Glutamatergic neuron (in vitro differentiated cells): ENCODE measurements at regions not wholly inside any gene's neighbourhood (a gene's known extent, or its start where the extent isn't known, plus 50 kb on each side); places are given as distances from the start of the nearest gene placed in this dataset.
"Not testable (repeated sequence)": the region's sequence is repeated elsewhere in the genome, so short reads cannot be mapped to it uniquely, and the experiment has no call there.

Experiments used
- DNase-seq: peaks from one replicate; pipeline ENCODE4 v3.0.0; 2022
- H3K27ac Mint-ChIP-seq: one replicate; pipeline ENCODE4 v1.8.0; 2020; ENCODE audit warnings: mild to moderate bottlenecking, mixed read lengths, inconsistent platforms; ENCODE audit not compliant: unreplicated experiment
- H3K27me3 Mint-ChIP-seq: one replicate; pipeline ENCODE4 v1.8.0; 2020; ENCODE audit warnings: mild to moderate bottlenecking, moderate library complexity, mixed read lengths, inconsistent platforms; ENCODE audit not compliant: unreplicated experiment
- H3K36me3 Mint-ChIP-seq: one replicate; pipeline ENCODE4 v1.8.0; 2020; ENCODE audit warnings: mild to moderate bottlenecking, mixed read lengths, inconsistent platforms; ENCODE audit not compliant: unreplicated experiment
- H3K4me1 Mint-ChIP-seq: one replicate; pipeline ENCODE4 v1.8.0; 2020; ENCODE audit warnings: mild to moderate bottlenecking, low read depth, mixed read lengths, inconsistent platforms; ENCODE audit not compliant: unreplicated experiment
- H3K4me3 Mint-ChIP-seq: one replicate; pipeline ENCODE4 v1.8.0; 2020; ENCODE audit warnings: mild to moderate bottlenecking, mixed read lengths, inconsistent platforms; ENCODE audit not compliant: unreplicated experiment
- H3K9me3 Mint-ChIP-seq: one replicate; pipeline ENCODE4 v1.8.0; 2020; ENCODE audit warnings: mild to moderate bottlenecking, moderate library complexity, mixed read lengths, inconsistent platforms; ENCODE audit not compliant: unreplicated experiment
- CTCF ChIP-seq: fragments of 200-600 bp; sonication (generic); IDR thresholded peaks from one replicate; pipeline ENCODE4 v1.5.0; 2021; ENCODE audit not compliant: partially characterized antibody, unreplicated experiment

- no peaks in the 10 kb centered on the region for H3K36me3 Mint-ChIP-seq
- H3K4me1 Mint-ChIP-seq: no peaks in the 10 kb centered on the region
- DNase-seq: no peak
- H3K4me3 Mint-ChIP-seq: no peak overlapping the region
- H3K9me3 Mint-ChIP-seq: no peaks in the 10 kb centered on the region
- H3K27me3 Mint-ChIP-seq: no peaks in the 10 kb centered on the region
- no peak overlapping the region for H3K27ac Mint-ChIP-seq
- no peak for TF ChIP-seq CTCF
These were observed 338.6 kb upstream of the PCSK5 start for GRCh38 chr9:75551861-75552260.

GRCh38 chr9:75552941-75553340 lies 337.5 kb upstream of the PCSK5 start:
- H3K9me3 Mint-ChIP-seq: no peaks in the 10 kb centered on the region
- H3K36me3 Mint-ChIP-seq: no peaks in the 10 kb centered on the region
- no peak overlapping the region for H3K4me3 Mint-ChIP-seq
- DNase-seq: no peak
- no peaks in the 10 kb centered on the region for H3K4me1 Mint-ChIP-seq
- no peak for TF ChIP-seq CTCF
- H3K27ac Mint-ChIP-seq: no peak overlapping the region
- H3K27me3 Mint-ChIP-seq: no peaks in the 10 kb centered on the region

GRCh38 chr9:75566813-75567212 lies 323.7 kb upstream of the PCSK5 start:
- not testable (repeated sequence) for H3K4me3 Mint-ChIP-seq, H3K4me1 Mint-ChIP-seq, H3K27ac Mint-ChIP-seq, H3K36me3 Mint-ChIP-seq, H3K27me3 Mint-ChIP-seq, H3K9me3 Mint-ChIP-seq, DNase-seq

GRCh38 chr9:75570538-75570937 lies 319.9 kb upstream of the PCSK5 start:
- Mint-ChIP-seq H3K9me3 (no peaks in the 10 kb centered on the region), H3K27ac (no peak overlapping the region), H3K4me1 (no peaks in the 10 kb centered on the region), H3K4me3 (no peak overlapping the region), H3K36me3 (no peaks in the 10 kb centered on the region), H3K27me3 (no peaks in the 10 kb centered on the region)
- no peak for TF ChIP-seq CTCF
- no peak for DNase-seq

GRCh38 chr9:75574569-75574968 lies 315.9 kb upstream of the PCSK5 start:
- Mint-ChIP-seq H3K4me3 (no peak overlapping the region), H3K4me1 (no peaks in the 10 kb centered on the region), H3K9me3 (no peaks in the 10 kb centered on the region), H3K36me3 (no peaks in the 10 kb centered on the region), H3K27me3 (no peaks in the 10 kb centered on the region), H3K27ac (no peak overlapping the region)
- TF ChIP-seq CTCF: no peak
- no peak for DNase-seq

GRCh38 chr9:75582870-75583269 lies 307.6 kb upstream of the PCSK5 start:
- DNase-seq: no peak
- Mint-ChIP-seq H3K4me1 (no peaks in the 10 kb centered on the region), H3K36me3 (no peaks in the 10 kb centered on the region), H3K4me3 (no peak overlapping the region), H3K27me3 (no peaks in the 10 kb centered on the region), H3K9me3 (no peaks in the 10 kb centered on the region), H3K27ac (no peak overlapping the region)
- TF ChIP-seq CTCF: no peak
